Gastroesophageal sphincter (tissue), 4 donors: ENCODE measurements at regions not wholly inside any gene's neighbourhood (a gene's known extent, or its start where the extent isn't known, plus 50 kb on each side); places are given as distances from the start of the nearest gene placed in this dataset.

Source experiments
- ATAC-seq: fragments of 150-250 bp; one replicate; pipeline ENCODE4 v1.9.1; 2016; ENCODE audit warnings: mild to moderate bottlenecking, moderate library complexity
- H3K27ac ChIP-seq, 4 donors: fragments of 200-600 bp; sonication (generic) in 3 of 4; 1 replicate in 3 of 4; 2 replicates in 1 of 4; pipeline ENCODE4 v1.5.1; 2016 to 2019
- H3K27me3 ChIP-seq: fragments of 200-600 bp; sonication (generic); one replicate; pipeline ENCODE4 v1.5.1; 2019
- H3K36me3 ChIP-seq, 2 donors: fragments of 200-600 bp; sonication (generic); one replicate each; pipeline ENCODE4 v1.5.1; 2019; ENCODE audit warnings: control low read depth in 1 of 2
- H3K4me1 ChIP-seq, 3 donors: fragments of 200-600 bp; sonication (generic); 1 replicate in 2 of 3; 2 replicates in 1 of 3; pipeline ENCODE4 v1.5.1; 2016 to 2019; ENCODE audit warnings: control low read depth in 2 of 3
- H3K4me3 ChIP-seq, 2 donors: fragments of 200-600 bp; sonication (generic); one replicate each; pipeline ENCODE4 v1.5.1; 2019; ENCODE audit warnings: mild to moderate bottlenecking in 1 of 2, moderate library complexity in 1 of 2
- H3K9me3 ChIP-seq, 3 donors: fragments of 200-600 bp; sonication (generic); one replicate each; pipeline ENCODE4 v1.5.1; 2017 to 2019; ENCODE audit warnings: control low read depth in 2 of 3
- CTCF ChIP-seq, 4 experiments: fragments of 200-600 bp in 2 of 4; fragments of 450-650 bp in 2 of 4; sonication (generic) in 1 of 4; IDR thresholded peaks; one replicate each; pipeline ENCODE4 v1.5.1; 2017 to 2019; ENCODE audit warnings: antibody characterized with exemption in 4 of 4, mild to moderate bottlenecking in 2 of 4, moderate library complexity in 2 of 4
- EP300 ChIP-seq: sonication (generic); formaldehyde crosslinking; IDR thresholded peaks from one replicate; pipeline ENCODE4 v1.6.1; 2017; ENCODE audit warnings: antibody characterized with exemption, mild to moderate bottlenecking
- POLR2A ChIP-seq, 2 donors: fragments of 450-650 bp; IDR thresholded peaks; one replicate each; pipeline ENCODE4 v1.6.1; 2017; ENCODE audit warnings: antibody characterized with exemption in 2 of 2, mild to moderate bottlenecking in 2 of 2, moderate library complexity in 1 of 2
- POLR2AphosphoS5 ChIP-seq: sonication (generic); formaldehyde crosslinking; IDR thresholded peaks from one replicate; pipeline ENCODE4 v1.6.1; 2017; ENCODE audit warnings: antibody characterized with exemption
- WGBS, 2 donors: methylation state at CpG; one replicate each; pipeline ENCODE4 v1.1.5; 2018; ENCODE audit warnings: low coverage in 1 of 2; 5-methylcytosine and 5-hydroxymethylcytosine counted together

- no peak overlapping the region for H3K27ac ChIP-seq
- H3K27me3 ChIP-seq = peaks cover 38% of the 10 kb centered on the region
- 96% methylated on average over 3 to 4 of the region's 9 CpGs for WGBS, 2 donors
- H3K9me3 ChIP-seq = peaks cover 0 to 3% (median 0%) of the 10 kb centered on the region in 3 donors
- H3K36me3 ChIP-seq = no peaks in the 10 kb centered on the region
- no peak overlapping the region for H3K4me3 ChIP-seq
- no peak for TF ChIP-seq CTCF (IDR thresholded peaks at IDR 0.05)
- no peak for TF ChIP-seq POLR2AphosphoS5
- TF ChIP-seq POLR2A (IDR thresholded peaks at IDR 0.05) = no peak
- no peak for TF ChIP-seq EP300
- H3K4me1 ChIP-seq = peaks cover 0 to 7% (median 0%) of the 10 kb centered on the region in 3 donors
- no peak for ATAC-seq
Measured at GRCh38 chr22:47472636-47473035, 710.2 kb downstream of the TBC1D22A start.

DNA sequence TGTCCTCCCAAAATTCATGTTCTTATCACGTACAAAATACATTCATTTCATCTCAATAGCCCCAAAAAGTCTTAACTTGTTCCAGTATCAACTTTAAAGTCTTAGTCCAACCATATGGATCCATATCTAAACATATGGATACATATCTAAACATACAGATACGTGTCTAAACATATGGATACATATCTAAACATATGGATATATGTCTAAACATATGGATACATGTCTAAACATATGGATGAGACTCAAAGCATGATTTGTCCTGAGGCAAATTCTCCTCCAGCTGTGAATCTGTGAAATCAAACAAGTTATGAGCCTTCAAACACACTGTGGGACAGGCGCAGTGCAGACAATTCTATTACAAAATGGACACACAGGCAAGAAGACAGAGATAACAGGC lies 709.0 kb downstream of the TBC1D22A start:
- Histone ChIP-seq H3K36me3 (no peaks in the 10 kb centered on the region), H3K9me3 (peaks cover 0 to 15% (median 0%) of the 10 kb centered on the region in 3 donors), H3K4me3 (no peak overlapping the region), H3K27me3 (peaks cover 41% of the 10 kb centered on the region), H3K4me1 (peaks cover 0 to 7% (median 0%) of the 10 kb centered on the region in 3 donors), H3K27ac (no peak overlapping the region)
- WGBS, 2 donors = 48 to 79% methylated on average over 2 to 3 of the region's 3 CpGs
- TF ChIP-seq POLR2A (IDR thresholded peaks at IDR 0.05) (no peak), EP300 (no peak), POLR2AphosphoS5 (no peak), CTCF (IDR thresholded peaks at IDR 0.05) (no peak)
- ATAC-seq = no peak

- Histone ChIP-seq H3K4me1 (no peaks in the 10 kb centered on the region), H3K27ac (no peak overlapping the region), H3K27me3 (peaks cover 40% of the 10 kb centered on the region), H3K9me3 (peaks cover 0 to 22% (median 0%) of the 10 kb centered on the region in 3 donors), H3K36me3 (no peaks in the 10 kb centered on the region), H3K4me3 (no peak overlapping the region)
- TF ChIP-seq POLR2A (IDR thresholded peaks at IDR 0.05) = no peak
- no peak for TF ChIP-seq POLR2AphosphoS5
- TF ChIP-seq EP300 = no peak
- TF ChIP-seq CTCF (IDR thresholded peaks at IDR 0.05) = no peak
- 88 to 90% methylated on average over 1 of the region's 2 CpGs for WGBS, 2 donors
- ATAC-seq = no peak
Measured at GRCh38 chr22:47465809-47466208, 703.4 kb downstream of the TBC1D22A start.

- peaks cover 0 to 22% (median 0%) of the 10 kb centered on the region in 3 donors for H3K9me3 ChIP-seq
- no peaks in the 10 kb centered on the region for H3K4me1 ChIP-seq
- no peak overlapping the region for H3K4me3 ChIP-seq
- H3K36me3 ChIP-seq = no peaks in the 10 kb centered on the region
- H3K27me3 ChIP-seq = peaks cover 36% of the 10 kb centered on the region
- WGBS, 2 donors = 93 to 94% methylated on average over 3 to 8 of the region's 8 CpGs
- no peak overlapping the region for H3K27ac ChIP-seq
- ATAC-seq = no peak
- TF ChIP-seq POLR2AphosphoS5 (no peak), CTCF (IDR thresholded peaks at IDR 0.05) (no peak), EP300 (no peak), POLR2A (IDR thresholded peaks at IDR 0.05) (no peak)
Measured at GRCh38 chr22:47465222-47465621, 702.8 kb downstream of the TBC1D22A start.

DNA sequence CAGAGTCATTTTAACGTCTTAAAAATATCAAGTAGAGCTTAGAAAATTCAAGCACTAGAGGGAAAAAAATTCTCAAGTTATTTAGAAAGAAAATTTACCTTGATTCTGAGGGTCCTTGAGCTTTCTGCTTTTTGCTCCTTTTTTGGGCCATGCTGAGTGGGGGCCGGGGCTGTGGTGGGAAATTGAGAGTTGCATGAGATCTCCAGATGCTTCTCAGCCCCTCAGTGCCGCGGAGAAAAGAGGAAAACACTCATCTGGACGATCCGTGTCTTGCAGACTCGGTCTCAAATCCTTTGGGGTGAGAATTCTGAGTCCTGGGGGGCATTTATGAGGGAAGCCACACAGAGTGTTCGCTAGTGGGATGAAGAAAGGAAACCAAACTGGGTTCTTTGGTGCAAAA lies 700.8 kb downstream of the TBC1D22A start:
- H3K9me3 ChIP-seq = peaks cover 0 to 22% (median 0%) of the 10 kb centered on the region in 3 donors
- H3K4me3 ChIP-seq = no peak overlapping the region
- H3K27me3 ChIP-seq = peaks cover 28% of the 10 kb centered on the region
- no peak overlapping the region for H3K27ac ChIP-seq
- no peak for TF ChIP-seq EP300
- no peak for TF ChIP-seq POLR2A (IDR thresholded peaks at IDR 0.05)
- no peak for TF ChIP-seq CTCF (IDR thresholded peaks at IDR 0.05)
- TF ChIP-seq POLR2AphosphoS5 = no peak
- H3K36me3 ChIP-seq = no peaks in the 10 kb centered on the region
- ATAC-seq = no peak
- no peaks in the 10 kb centered on the region for H3K4me1 ChIP-seq
- WGBS, 2 donors = 60 to 61% methylated on average over 8 of the region's 8 CpGs
